Posterior vena cava (tissue), 2 donors: ENCODE measurements at regions not wholly inside any gene's neighbourhood (a gene's known extent, or its start where the extent isn't known, plus 50 kb on each side); places are given as distances from the start of the nearest gene placed in this dataset.

ENCODE experiments used
- DNase-seq: peaks from one replicate; pipeline ENCODE4 v3.0.0-alpha.2; 2020; ENCODE audit warnings: low spot score
- intact Hi-C, 2 donors: fragments of 100-400 bp; cut with DNase I; formaldehyde crosslinking; loops; one replicate each; pipeline versions ENCODE4 v1.14.1 to v1.14.2; 2022 to 2023
- donor health status: DM: yes; HTN: yes; CAD: no.
- donor health status: DM: yes; HTN: yes; CAD: no.

- no peak for DNase-seq
- intact Hi-C loops, result no loop called here
These were observed 57.3 kb downstream of the HHEX start for GRCh38 chr10:92747066-92747465.

GRCh38 chr10:92747600-92747999, 57.8 kb downstream of the HHEX start:
- intact Hi-C loops, result no loop called here
- no peak for DNase-seq

- intact Hi-C loops, result loop anchor here in 1 of 2 donors (10.0 kb wide), 1 partner anchor 56 kb away; no protein-coding TSS in a partner anchor
- no peak for DNase-seq
These were observed 61.2 kb downstream of the HHEX start for GRCh38 chr10:92750791-92751533.

GRCh38 chr10:92751534-92751811, 61.7 kb downstream of the HHEX start:
- DNase-seq, result no peak
- intact Hi-C loops, result loop anchor here in 1 of 2 donors (10.0 kb wide), 1 partner anchor 57 kb away; no protein-coding TSS in a partner anchor

GRCh38 chr10:92751827-92752226, 62.1 kb downstream of the HHEX start:
- intact Hi-C loops, result loop anchor here in 1 of 2 donors (10.0 kb wide), 1 partner anchor 57 kb away; no protein-coding TSS in a partner anchor
- no peak for DNase-seq

- intact Hi-C loops, result loop anchor here in 1 of 2 donors (10.0 kb wide), 1 partner anchor 59 kb away; no protein-coding TSS in a partner anchor
- no peak for DNase-seq
These were observed 64.1 kb downstream of the HHEX start for GRCh38 chr10:92753865-92754264.

- intact Hi-C loops, result loop anchor here (1.0 to 10.0 kb wide), 2 partner anchors 28 to 61 kb away; no protein-coding TSS in a partner anchor
- no peak for DNase-seq
These were observed 66.0 kb downstream of the HHEX start for GRCh38 chr10:92755725-92756124.

- no peak for DNase-seq
- intact Hi-C loops, result loop anchor here in 1 of 2 donors (10.0 kb wide), 1 partner anchor 62 kb away; no protein-coding TSS in a partner anchor
These were observed 66.7 kb downstream of the HHEX start for GRCh38 chr10:92756201-92757065.

GRCh38 chr10:92757066-92757710, 67.4 kb downstream of the HHEX start:
- intact Hi-C loops, result loop anchor here in 1 of 2 donors (10.0 kb wide), 1 partner anchor 62 kb away; no protein-coding TSS in a partner anchor
- peak; percentile 95 for DNase-seq

GRCh38 chr10:92757711-92758104, 68.0 kb downstream of the HHEX start:
- intact Hi-C loops, result loop anchor here in 1 of 2 donors (10.0 kb wide), 1 partner anchor 63 kb away; no protein-coding TSS in a partner anchor
- DNase-seq, result no peak

GRCh38 chr10:92758594-92758993, 68.8 kb downstream of the HHEX start:
- DNase-seq, result no peak
- intact Hi-C loops, result loop anchor here in 1 of 2 donors (10.0 kb wide), 1 partner anchor 64 kb away; no protein-coding TSS in a partner anchor

- intact Hi-C loops, result no loop called here
- DNase-seq, result no peak
These were observed 70.9 kb downstream of the HHEX start for GRCh38 chr10:92760609-92761008.

GRCh38 chr10:92761571-92761970, 71.8 kb downstream of the HHEX start:
- intact Hi-C loops, result no loop called here
- no peak for DNase-seq

GRCh38 chr10:92763634-92764155, 73.9 kb downstream of the HHEX start:
- no peak for DNase-seq
- intact Hi-C loops, result no loop called here

- no peak for DNase-seq
- intact Hi-C loops, result no loop called here
These were observed 76.7 kb downstream of the HHEX start for GRCh38 chr10:92766451-92766850.

- intact Hi-C loops, result no loop called here
- DNase-seq, result no peak
These were observed 78.3 kb downstream of the HHEX start for GRCh38 chr10:92768104-92768503.

- intact Hi-C loops, result loop anchor here in 1 of 2 donors (5.0 kb wide), 1 partner anchor 479 kb away; no protein-coding TSS in a partner anchor
These were observed 74.5 kb upstream of the EXOC6 start for GRCh38 chr10:92773776-92774175.

GRCh38 chr10:92778091-92778490, 70.2 kb upstream of the EXOC6 start:
- no peak for DNase-seq
- intact Hi-C loops, result no loop called here

More at GRCh38 chr10:92773776-92774175, 74.5 kb upstream of the EXOC6 start:
- DNase-seq, result no peak

- no peak for DNase-seq
- intact Hi-C loops, result no loop called here
These were observed 63.2 kb upstream of the EXOC6 start for GRCh38 chr10:92785118-92785517.
